ENCODE measurements at regions not wholly inside any gene's neighbourhood (a gene's known extent, or its start where the extent isn't known, plus 50 kb on each side); places are given as distances from the start of the nearest gene placed in this dataset.

- TF ChIP-seq CTCF (IDR thresholded peaks at IDR 0.05 in 4 of 5, conservative IDR thresholded peaks at IDR 0.05 in 1 of 5), result no peak
- TF ChIP-seq POLR2A (IDR thresholded peaks at IDR 0.05), result no peak
These were observed 238.5 kb upstream of the MAGI2 start for GRCh38 chr7:79692015-79692414.

Measured in gastrocnemius medialis (tissue), 4 donors.